Pons (tissue), 1 donor: ENCODE measurements at regions not wholly inside any gene's neighbourhood (a gene's known extent, or its start where the extent isn't known, plus 50 kb on each side); places are given as distances from the start of the nearest gene placed in this dataset.

Experiments
- DNase-seq: peaks from one replicate; pipeline ENCODE4 v3.0.0-alpha.2; 2016; ENCODE audit warnings: low spot score

GRCh38 chr14:101357559-101358319 is 203.6 kb upstream of the DIO3 start:
- no peak for DNase-seq

GRCh38 chr14:101358320-101359125 is 202.8 kb upstream of the DIO3 start:
- DNase-seq = no peak

- DNase-seq = no peak
Measured at GRCh38 chr14:101359221-101360053, 201.9 kb upstream of the DIO3 start.

GRCh38 chr14:101360054-101360911 is 201.0 kb upstream of the DIO3 start:
- DNase-seq = no peak

- DNase-seq = no peak
Measured at GRCh38 chr14:101361044-101361443, 200.3 kb upstream of the DIO3 start.

GRCh38 chr14:101361451-101362433 is 199.6 kb upstream of the DIO3 start:
- DNase-seq = no peak

GRCh38 chr14:101362529-101363260 is 198.6 kb upstream of the DIO3 start:
- no peak for DNase-seq

GRCh38 chr14:101363261-101363555 is 198.1 kb upstream of the DIO3 start:
- no peak for DNase-seq

GRCh38 chr14:101363880-101364391 is 197.4 kb upstream of the DIO3 start:
- no peak for DNase-seq

GRCh38 chr14:101364503-101365328 is 196.6 kb upstream of the DIO3 start:
- DNase-seq = no peak

- no peak for DNase-seq
Measured at GRCh38 chr14:101365329-101366158, 195.8 kb upstream of the DIO3 start.

- no peak for DNase-seq
Measured at GRCh38 chr14:101367421-101368261, 193.7 kb upstream of the DIO3 start.

- DNase-seq = no peak
Measured at GRCh38 chr14:101368629-101369028, 192.7 kb upstream of the DIO3 start.

GRCh38 chr14:101369194-101369915 is 191.9 kb upstream of the DIO3 start:
- no peak for DNase-seq

- DNase-seq = no peak
Measured at GRCh38 chr14:101369916-101370592, 191.2 kb upstream of the DIO3 start.
